ENCODE measurements at regions not wholly inside any gene's neighbourhood (a gene's known extent, or its start where the extent isn't known, plus 50 kb on each side); places are given as distances from the start of the nearest gene placed in this dataset.

GRCh38 chr2:64713686-64714085 is 60.0 kb upstream of the SERTAD2 start:
- Mint-ChIP-seq H3K4me1 (no peaks in the 10 kb centered on the region; the same call in 1 of the 2 replicates), H3K27ac (no peak overlapping the region), H3K36me3 (no peaks in the 10 kb centered on the region), H3K4me3 (no peak overlapping the region), H3K27me3 (ENCODE audit: low read depth) (no peaks in the 10 kb centered on the region), H3K9me3 (no peaks in the 10 kb centered on the region)
- no peak for ATAC-seq
- no peak for DNase-seq (ENCODE audit: low spot score)
- TF ChIP-seq ZNF219 (CRISPR knock-in tag; IDR thresholded peaks at IDR 0.05; ENCODE audit: borderline replicate concordance) (no peak), ZNF121 (CRISPR knock-in tag; IDR thresholded peaks at IDR 0.05) (no peak), ARID4B (CRISPR knock-in tag; IDR thresholded peaks at IDR 0.05; ENCODE audit: borderline replicate concordance) (no peak), TEAD1 (CRISPR knock-in tag; IDR thresholded peaks at IDR 0.05) (no peak), ETV6 (CRISPR knock-in tag; IDR thresholded peaks at IDR 0.05) (no peak)
- TF ChIP-seq, protein P1, sequence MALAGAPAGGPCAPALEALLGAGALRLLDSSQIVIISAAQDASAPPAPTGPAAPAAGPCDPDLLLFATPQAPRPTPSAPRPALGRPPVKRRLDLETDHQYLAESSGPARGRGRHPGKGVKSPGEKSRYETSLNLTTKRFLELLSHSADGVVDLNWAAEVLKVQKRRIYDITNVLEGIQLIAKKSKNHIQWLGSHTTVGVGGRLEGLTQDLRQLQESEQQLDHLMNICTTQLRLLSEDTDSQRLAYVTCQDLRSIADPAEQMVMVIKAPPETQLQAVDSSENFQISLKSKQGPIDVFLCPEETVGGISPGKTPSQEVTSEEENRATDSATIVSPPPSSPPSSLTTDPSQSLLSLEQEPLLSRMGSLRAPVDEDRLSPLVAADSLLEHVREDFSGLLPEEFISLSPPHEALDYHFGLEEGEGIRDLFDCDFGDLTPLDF (CRISPR knock-in tag; IDR thresholded peaks at IDR 0.05), result no peak
- CTCF ChIA-PET, result no interaction called here
- POLR2A ChIA-PET, result interaction anchor here (0.6 kb wide), 1 partner anchor 143 kb away, joined by 5 read pairs; no protein-coding TSS in a partner anchor

- ChIA-PET POLR2A (no interaction called here), CTCF (interaction anchor here (0.6 to 1.1 kb wide), 2 partner anchors 33 to 115 kb away, joined by 3 to 5 read pairs; no protein-coding TSS in a partner anchor)
- no peaks in the 10 kb centered on the region for H3K4me1 Mint-ChIP-seq
- no peak overlapping the region for H3K4me3 Mint-ChIP-seq
- no peaks in the 10 kb centered on the region for H3K36me3 Mint-ChIP-seq
- no peaks in the 10 kb centered on the region for H3K27me3 Mint-ChIP-seq (ENCODE audit: low read depth)
- TF ChIP-seq, protein P2, sequence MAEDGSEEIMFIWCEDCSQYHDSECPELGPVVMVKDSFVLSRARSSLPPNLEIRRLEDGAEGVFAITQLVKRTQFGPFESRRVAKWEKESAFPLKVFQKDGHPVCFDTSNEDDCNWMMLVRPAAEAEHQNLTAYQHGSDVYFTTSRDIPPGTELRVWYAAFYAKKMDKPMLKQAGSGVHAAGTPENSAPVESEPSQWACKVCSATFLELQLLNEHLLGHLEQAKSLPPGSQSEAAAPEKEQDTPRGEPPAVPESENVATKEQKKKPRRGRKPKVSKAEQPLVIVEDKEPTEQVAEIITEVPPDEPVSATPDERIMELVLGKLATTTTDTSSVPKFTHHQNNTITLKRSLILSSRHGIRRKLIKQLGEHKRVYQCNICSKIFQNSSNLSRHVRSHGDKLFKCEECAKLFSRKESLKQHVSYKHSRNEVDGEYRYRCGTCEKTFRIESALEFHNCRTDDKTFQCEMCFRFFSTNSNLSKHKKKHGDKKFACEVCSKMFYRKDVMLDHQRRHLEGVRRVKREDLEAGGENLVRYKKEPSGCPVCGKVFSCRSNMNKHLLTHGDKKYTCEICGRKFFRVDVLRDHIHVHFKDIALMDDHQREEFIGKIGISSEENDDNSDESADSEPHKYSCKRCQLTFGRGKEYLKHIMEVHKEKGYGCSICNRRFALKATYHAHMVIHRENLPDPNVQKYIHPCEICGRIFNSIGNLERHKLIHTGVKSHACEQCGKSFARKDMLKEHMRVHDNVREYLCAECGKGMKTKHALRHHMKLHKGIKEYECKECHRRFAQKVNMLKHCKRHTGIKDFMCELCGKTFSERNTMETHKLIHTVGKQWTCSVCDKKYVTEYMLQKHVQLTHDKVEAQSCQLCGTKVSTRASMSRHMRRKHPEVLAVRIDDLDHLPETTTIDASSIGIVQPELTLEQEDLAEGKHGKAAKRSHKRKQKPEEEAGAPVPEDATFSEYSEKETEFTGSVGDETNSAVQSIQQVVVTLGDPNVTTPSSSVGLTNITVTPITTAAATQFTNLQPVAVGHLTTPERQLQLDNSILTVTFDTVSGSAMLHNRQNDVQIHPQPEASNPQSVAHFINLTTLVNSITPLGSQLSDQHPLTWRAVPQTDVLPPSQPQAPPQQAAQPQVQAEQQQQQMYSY (CRISPR knock-in tag; IDR thresholded peaks at IDR 0.05), result no peak
- H3K27ac Mint-ChIP-seq, result 0 out of 2 replicates have a peak overlapping the region, but pooled peaks have one; percentile 0
- no peak for ATAC-seq
- H3K9me3 Mint-ChIP-seq, result no peaks in the 10 kb centered on the region
- DNase-seq (ENCODE audit: low spot score), result no peak
Observed at GRCh38 chr2:64716569-64716968, 62.9 kb upstream of the SERTAD2 start.

GRCh38 chr2:64718250-64718885 is 64.7 kb upstream of the SERTAD2 start:
- TF ChIP-seq RORB (CRISPR knock-in tag; IDR thresholded peaks at IDR 0.05) (no peak), ZNF671 (CRISPR knock-in tag; IDR thresholded peaks at IDR 0.05) (no peak), ATF1 (CRISPR knock-in tag; IDR thresholded peaks at IDR 0.05) (no peak), EMX1 (CRISPR knock-in tag; IDR thresholded peaks at IDR 0.05) (no peak), TCF7 (CRISPR knock-in tag; IDR thresholded peaks at IDR 0.05; ENCODE audit: low read depth) (no peak)
- TF ChIP-seq, protein P3, sequence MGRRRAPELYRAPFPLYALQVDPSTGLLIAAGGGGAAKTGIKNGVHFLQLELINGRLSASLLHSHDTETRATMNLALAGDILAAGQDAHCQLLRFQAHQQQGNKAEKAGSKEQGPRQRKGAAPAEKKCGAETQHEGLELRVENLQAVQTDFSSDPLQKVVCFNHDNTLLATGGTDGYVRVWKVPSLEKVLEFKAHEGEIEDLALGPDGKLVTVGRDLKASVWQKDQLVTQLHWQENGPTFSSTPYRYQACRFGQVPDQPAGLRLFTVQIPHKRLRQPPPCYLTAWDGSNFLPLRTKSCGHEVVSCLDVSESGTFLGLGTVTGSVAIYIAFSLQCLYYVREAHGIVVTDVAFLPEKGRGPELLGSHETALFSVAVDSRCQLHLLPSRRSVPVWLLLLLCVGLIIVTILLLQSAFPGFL (CRISPR knock-in tag; IDR thresholded peaks at IDR 0.05; ENCODE audit: borderline replicate concordance), result no peak
- no peak for ATAC-seq
- no peaks in the 10 kb centered on the region for H3K4me1 Mint-ChIP-seq
- no peak overlapping the region for H3K27ac Mint-ChIP-seq
- DNase-seq (ENCODE audit: low spot score), result no peak
- no peak overlapping the region for H3K4me3 Mint-ChIP-seq
- ChIA-PET POLR2A (no interaction called here), CTCF (no interaction called here)
- H3K36me3 Mint-ChIP-seq, result no peaks in the 10 kb centered on the region
- no peaks in the 10 kb centered on the region for H3K27me3 Mint-ChIP-seq (ENCODE audit: low read depth)
- no peaks in the 10 kb centered on the region for H3K9me3 Mint-ChIP-seq

Data from WTC11 (cell line).